Small intestine (tissue), 7 donors: ENCODE measurements at regions not wholly inside any gene's neighbourhood (a gene's known extent, or its start where the extent isn't known, plus 50 kb on each side); places are given as distances from the start of the nearest gene placed in this dataset.

Source experiments
- DNase-seq, 2 donors: peaks; one replicate each; pipeline versions ENCODE4 v3.0.0 to v3.0.0-alpha.2; 2013
- FAIRE-seq: peaks from 2 replicates; lab custom pipeline; 2012; peaks lifted over from hg19 to GRCh38; lab: Jason Lieb, UNC
- H3K27ac ChIP-seq, 3 donors: one replicate each; pipeline ENCODE4 v1.5.1; 2013; ENCODE audit warnings: low read length in 2 of 3, mild to moderate bottlenecking in 2 of 3, control low read depth in 1 of 3, inconsistent platforms in 1 of 3, low read depth in 1 of 3, moderate library complexity in 1 of 3
- H3K27me3 ChIP-seq, 3 donors: one replicate each; pipeline ENCODE4 v1.6.1; 2013; ENCODE audit warnings: low read length in 3 of 3, inconsistent platforms in 1 of 3; ENCODE audit not compliant: control insufficient read depth in 3 of 3, insufficient read depth in 3 of 3
- H3K36me3 ChIP-seq, 3 donors: one replicate each; pipeline ENCODE4 v1.6.1; 2013; ENCODE audit warnings: low read length in 3 of 3, inconsistent platforms in 1 of 3, low read depth in 1 of 3, mild to moderate bottlenecking in 1 of 3, moderate library complexity in 1 of 3; ENCODE audit not compliant: control insufficient read depth in 3 of 3, insufficient read depth in 2 of 3
- H3K4me1 ChIP-seq, 3 donors: one replicate each; pipeline ENCODE4 v1.6.1; 2013; ENCODE audit warnings: low read length in 2 of 3, inconsistent platforms in 1 of 3, low read depth in 1 of 3, mild to moderate bottlenecking in 1 of 3, moderate library complexity in 1 of 3; ENCODE audit not compliant: control insufficient read depth in 3 of 3, insufficient read depth in 2 of 3
- H3K4me3 ChIP-seq, 3 donors: one replicate each; pipeline ENCODE4 v1.5.1; 2013; ENCODE audit warnings: low read length in 3 of 3, control low read depth in 1 of 3, inconsistent platforms in 1 of 3, low read depth in 1 of 3, mild to moderate bottlenecking in 1 of 3, moderate library complexity in 1 of 3
- H3K9me3 ChIP-seq, 2 donors: one replicate each; pipeline ENCODE4 v1.6.1; 2013; ENCODE audit warnings: low read depth in 1 of 2, low read length in 1 of 2; ENCODE audit not compliant: control insufficient read depth in 2 of 2, insufficient read depth in 1 of 2
- WGBS, 3 donors: extraction: QIAGEN DNeasy Blood & Tissue Kit; methylation state at CpG; one replicate each; pipeline ENCODE4 v1.1.7; 2013; 5-methylcytosine and 5-hydroxymethylcytosine counted together
- donor health status: healthy with polysubstance abuse.
- donor health status: control.
- donor health status: control.
- donor health status: Bipolar disorder and iron deficiency.
- donor health status: healthy.

GRCh38 chr2:153557211-153557610 is 78.6 kb upstream of the RPRM start:
- no peaks in the 10 kb centered on the region for H3K4me1 ChIP-seq
- H3K27ac ChIP-seq, result no peak overlapping the region
- no peaks in the 10 kb centered on the region for H3K9me3 ChIP-seq
- no peaks in the 10 kb centered on the region for H3K27me3 ChIP-seq
- no peaks in the 10 kb centered on the region for H3K36me3 ChIP-seq
- WGBS, 3 donors, result 49 to 77% (median 62%) methylated on average over 3 of the region's 3 CpGs
- no peak overlapping the region for H3K4me3 ChIP-seq
- no peak for FAIRE-seq
- no peak for DNase-seq

- DNase-seq (no peak), FAIRE-seq (no peak)
- H3K27me3 ChIP-seq, result no peaks in the 10 kb centered on the region
- H3K9me3 ChIP-seq, result no peaks in the 10 kb centered on the region
- H3K4me1 ChIP-seq, result no peaks in the 10 kb centered on the region
- WGBS, 3 donors, result 18 to 53% (median 39%) methylated on average over 2 of the region's 2 CpGs
- no peak overlapping the region for H3K27ac ChIP-seq
- H3K36me3 ChIP-seq, result no peaks in the 10 kb centered on the region
- H3K4me3 ChIP-seq, result no peak overlapping the region
Measured at GRCh38 chr2:153557714-153558113, 79.2 kb upstream of the RPRM start.

- no peak overlapping the region for H3K4me3 ChIP-seq
- H3K27ac ChIP-seq, result no peak overlapping the region
- H3K9me3 ChIP-seq, result no peaks in the 10 kb centered on the region
- 73 to 87% (median 85%) methylated on average over 2 of the region's 2 CpGs for WGBS, 3 donors
- DNase-seq (no peak), FAIRE-seq (no peak)
- H3K4me1 ChIP-seq, result no peaks in the 10 kb centered on the region
- no peaks in the 10 kb centered on the region for H3K27me3 ChIP-seq
- no peaks in the 10 kb centered on the region for H3K36me3 ChIP-seq
Measured at GRCh38 chr2:153558247-153558646, 79.7 kb upstream of the RPRM start.

- Histone ChIP-seq H3K36me3 (no peaks in the 10 kb centered on the region), H3K9me3 (no peaks in the 10 kb centered on the region), H3K27me3 (no peaks in the 10 kb centered on the region), H3K4me3 (no peak overlapping the region), H3K27ac (no peak overlapping the region), H3K4me1 (no peaks in the 10 kb centered on the region)
- FAIRE-seq (no peak), DNase-seq (no peak)
- WGBS, 3 donors, result 15 to 51% (median 30%) methylated on average over 3 of the region's 3 CpGs
Measured at GRCh38 chr2:153567367-153567766, 88.8 kb upstream of the RPRM start.

GRCh38 chr2:153568105-153568504 is 89.5 kb upstream of the RPRM start:
- DNase-seq (no peak), FAIRE-seq (no peak)
- H3K4me3 ChIP-seq, result no peak overlapping the region
- 54 to 58% (median 55%) methylated on average over 3 of the region's 3 CpGs for WGBS, 3 donors
- no peaks in the 10 kb centered on the region for H3K36me3 ChIP-seq
- no peaks in the 10 kb centered on the region for H3K4me1 ChIP-seq
- no peaks in the 10 kb centered on the region for H3K9me3 ChIP-seq
- H3K27ac ChIP-seq, result no peak overlapping the region
- H3K27me3 ChIP-seq, result no peaks in the 10 kb centered on the region

- 42 to 70% (median 47%) methylated on average over 3 of the region's 3 CpGs for WGBS, 3 donors
- FAIRE-seq, result no peak
- H3K4me3 ChIP-seq, result no peak overlapping the region
- peaks cover 0 to 4% of the 10 kb centered on the region in 2 donors for H3K9me3 ChIP-seq
- H3K27ac ChIP-seq, result no peak overlapping the region
- no peak for DNase-seq
- H3K4me1 ChIP-seq, result no peaks in the 10 kb centered on the region
- no peaks in the 10 kb centered on the region for H3K36me3 ChIP-seq
- H3K27me3 ChIP-seq, result no peaks in the 10 kb centered on the region
Measured at GRCh38 chr2:153575171-153575853, 96.8 kb upstream of the RPRM start.

GRCh38 chr2:153584244-153584643 is 105.7 kb upstream of the RPRM start:
- Histone ChIP-seq H3K9me3 (peaks cover 1 to 23% of the 10 kb centered on the region in 2 donors), H3K4me1 (no peaks in the 10 kb centered on the region), H3K27ac (no peak overlapping the region), H3K4me3 (no peak overlapping the region), H3K27me3 (no peaks in the 10 kb centered on the region), H3K36me3 (no peaks in the 10 kb centered on the region)
- no peak for FAIRE-seq
- WGBS, 3 donors, result 29 to 47% (median 34%) methylated on average over 2 of the region's 2 CpGs
- DNase-seq, result no peak

- Histone ChIP-seq H3K27me3 (no peaks in the 10 kb centered on the region), H3K36me3 (no peaks in the 10 kb centered on the region), H3K27ac (no peak overlapping the region), H3K4me1 (no peaks in the 10 kb centered on the region), H3K4me3 (no peak overlapping the region), H3K9me3 (peaks cover 1 to 23% of the 10 kb centered on the region in 2 donors)
- FAIRE-seq (no peak), DNase-seq (no peak)
Measured at GRCh38 chr2:153588408-153588807, 109.8 kb upstream of the RPRM start.

- DNase-seq (no peak), FAIRE-seq (no peak)
- Histone ChIP-seq H3K9me3 (peaks cover 1 to 13% of the 10 kb centered on the region in 2 donors), H3K4me3 (no peak overlapping the region), H3K27ac (no peak overlapping the region), H3K4me1 (no peaks in the 10 kb centered on the region), H3K36me3 (no peaks in the 10 kb centered on the region), H3K27me3 (no peaks in the 10 kb centered on the region)
- 76 to 91% (median 86%) methylated on average over 3 of the region's 3 CpGs for WGBS, 3 donors
Measured at GRCh38 chr2:153589586-153589985, 111.0 kb upstream of the RPRM start.
